Mesenchymal stem cell (in vitro differentiated cells and primary cell): ENCODE measurements at regions not wholly inside any gene's neighbourhood (a gene's known extent, or its start where the extent isn't known, plus 50 kb on each side); places are given as distances from the start of the nearest gene placed in this dataset.

ENCODE experiments used
- DNase-seq: peaks from one replicate; pipeline ENCODE4 v3.0.0-alpha.2; 2013
- H2AFZ ChIP-seq: one replicate; pipeline ENCODE4 v1.6.1; 2013; ENCODE audit warnings: low read depth, mild to moderate bottlenecking, control low read depth, inconsistent platforms, low read length, moderate library complexity
- H2AK5ac ChIP-seq: 2 replicates; pipeline ENCODE4 v1.6.1; 2013; ENCODE audit warnings: low read length, moderate library complexity, mild to moderate bottlenecking, inconsistent platforms; ENCODE audit not compliant: severe bottlenecking
- H2BK120ac ChIP-seq: one replicate; pipeline ENCODE4 v1.6.1; 2013; ENCODE audit warnings: low read depth, mild to moderate bottlenecking, inconsistent platforms, low read length, moderate library complexity
- H2BK12ac ChIP-seq, 2 experiments: one replicate each; pipeline ENCODE4 v1.6.1; 2013; ENCODE audit warnings: inconsistent platforms in 2 of 2, low read length in 2 of 2, mild to moderate bottlenecking in 2 of 2, moderate library complexity in 2 of 2, control low read depth in 1 of 2
- H2BK15ac ChIP-seq: one replicate; pipeline ENCODE4 v1.6.1; 2013; ENCODE audit warnings: mild to moderate bottlenecking, low read depth, inconsistent platforms; ENCODE audit not compliant: poor library complexity, severe bottlenecking
- H2BK5ac ChIP-seq: 2 replicates; pipeline ENCODE4 v1.6.1; 2013; ENCODE audit warnings: low read depth, mild to moderate bottlenecking, low read length, control low read depth, inconsistent platforms; ENCODE audit not compliant: poor library complexity, severe bottlenecking
- H3K14ac ChIP-seq, 2 experiments: one replicate each; pipeline ENCODE4 v1.6.1; 2013; ENCODE audit warnings: inconsistent platforms in 2 of 2, low read length in 2 of 2, control low read depth in 1 of 2, mild to moderate bottlenecking in 1 of 2, moderate library complexity in 1 of 2
- H3K18ac ChIP-seq, 2 experiments: one replicate each; pipeline ENCODE4 v1.6.1; 2013; ENCODE audit warnings: inconsistent platforms in 2 of 2, low read length in 2 of 2, control low read depth in 1 of 2, low read depth in 1 of 2, mild to moderate bottlenecking in 1 of 2
- H3K23ac ChIP-seq, 2 experiments: one replicate each; pipeline ENCODE4 v1.6.1; 2013; ENCODE audit warnings: inconsistent platforms in 2 of 2, low read length in 2 of 2, mild to moderate bottlenecking in 2 of 2, moderate library complexity in 2 of 2, control low read depth in 1 of 2
- H3K27ac ChIP-seq: 2 replicates; pipeline ENCODE4 v1.5.1; 2013; ENCODE audit warnings: mild to moderate bottlenecking, moderate library complexity, low read length, control low read depth, inconsistent platforms; ENCODE audit not compliant: poor library complexity, severe bottlenecking
- H3K27me3 ChIP-seq, 2 experiments: 2 replicates each; pipeline versions ENCODE4 v1.6.1 to v1.7.0; 2013; ENCODE audit warnings: low read length in 2 of 2, mild to moderate bottlenecking in 2 of 2, moderate library complexity in 2 of 2, control low read depth in 1 of 2, inconsistent platforms in 1 of 2; ENCODE audit not compliant: control insufficient read depth in 1 of 2, insufficient read depth in 1 of 2
- H3K36me3 ChIP-seq, 2 experiments: 2 replicates each; pipeline versions ENCODE4 v1.6.1 to v1.7.0; 2013; ENCODE audit warnings: low read length in 2 of 2, control low read depth in 1 of 2, inconsistent platforms in 1 of 2, low read depth in 1 of 2, mild to moderate bottlenecking in 1 of 2; ENCODE audit not compliant: insufficient read depth in 2 of 2, control insufficient read depth in 1 of 2
- H3K4ac ChIP-seq, 2 experiments: one replicate each; pipeline ENCODE4 v1.6.1; 2013; ENCODE audit warnings: inconsistent platforms in 2 of 2, low read length in 2 of 2, mild to moderate bottlenecking in 2 of 2, moderate library complexity in 2 of 2, control low read depth in 1 of 2, low read depth in 1 of 2
- H3K4me1 ChIP-seq: 2 replicates; pipeline ENCODE4 v1.6.1; 2013; ENCODE audit warnings: low read depth, low read length, control low read depth; ENCODE audit not compliant: control insufficient read depth, insufficient read depth
- H3K4me2 ChIP-seq: 2 replicates; pipeline ENCODE4 v1.6.1; 2013; ENCODE audit warnings: low read length, mild to moderate bottlenecking, inconsistent platforms; ENCODE audit not compliant: poor library complexity, severe bottlenecking
- H3K4me3 ChIP-seq, 2 experiments: 2 replicates each; pipeline versions ENCODE4 v1.5.1 to v1.7.0; 2013; ENCODE audit warnings: low read length in 2 of 2, mild to moderate bottlenecking in 2 of 2, control low read depth in 1 of 2, low read depth in 1 of 2; ENCODE audit not compliant: insufficient read depth in 1 of 2
- H3K79me1 ChIP-seq: replicated peaks from 2 replicates; pipeline ENCODE4 v1.6.1; 2013; ENCODE audit warnings: mild to moderate bottlenecking, control low read depth, low read length, inconsistent platforms; ENCODE audit not compliant: poor library complexity, severe bottlenecking
- H3K9ac ChIP-seq: 2 replicates; pipeline ENCODE4 v1.7.0; 2013; ENCODE audit warnings: mild to moderate bottlenecking, low read length, moderate library complexity
- H3K9me3 ChIP-seq: 2 replicates; pipeline ENCODE4 v1.7.0; 2013; ENCODE audit warnings: mild to moderate bottlenecking, low read length; ENCODE audit not compliant: control insufficient read depth
- H4K8ac ChIP-seq: one replicate; pipeline ENCODE4 v1.6.1; 2013; ENCODE audit warnings: inconsistent platforms, mild to moderate bottlenecking, low read length, moderate library complexity
- H4K91ac ChIP-seq: one replicate; pipeline ENCODE4 v1.6.1; 2013; ENCODE audit warnings: mild to moderate bottlenecking, low read length, inconsistent platforms
- WGBS: methylation state at CpG from one replicate; pipeline ENCODE4 v1.1.7; 2013; ENCODE audit warnings: mixed read lengths; 5-methylcytosine and 5-hydroxymethylcytosine counted together

GRCh38 chr6:9139746-9140145 lies 704.4 kb upstream of the SLC35B3 start:
- no peak overlapping the region for H3K14ac ChIP-seq
- DNase-seq, result no peak
- no peak overlapping the region for H3K4me2 ChIP-seq
- H2BK15ac ChIP-seq, result no peak overlapping the region
- no peaks in the 10 kb centered on the region for H3K9me3 ChIP-seq
- H3K4ac ChIP-seq, result no peak overlapping the region
- H3K4me1 ChIP-seq, result no peaks in the 10 kb centered on the region
- H4K91ac ChIP-seq, result no peak overlapping the region
- H3K27ac ChIP-seq, result no peak overlapping the region
- no peak overlapping the region for H2BK120ac ChIP-seq
- H3K18ac ChIP-seq, result no peak overlapping the region
- H2AK5ac ChIP-seq, result no peak overlapping the region
- H3K23ac ChIP-seq, result no peak overlapping the region
- peak overlapping the region; percentile 83 for H3K9ac ChIP-seq
- H2BK12ac ChIP-seq, result no peak overlapping the region
- H3K27me3 ChIP-seq, result no peaks in the 10 kb centered on the region
- peak overlapping the region in 1 of 2 experiments; percentile 59 for H3K4me3 ChIP-seq
- H4K8ac ChIP-seq, result no peak overlapping the region
- no peak overlapping the region for H2AFZ ChIP-seq
- no peaks in the 10 kb centered on the region for H3K79me1 ChIP-seq
- H3K36me3 ChIP-seq, result no peaks in the 10 kb centered on the region
- H2BK5ac ChIP-seq, result no peak overlapping the region
- 96% methylated on average over 5 of the region's 6 CpGs for WGBS

GRCh38 chr6:9138936-9139335 lies 703.6 kb upstream of the SLC35B3 start:
- H3K27ac ChIP-seq, result no peak overlapping the region
- no peak overlapping the region for H4K8ac ChIP-seq

GRCh38 chr6:9136141-9136822 lies 700.9 kb upstream of the SLC35B3 start:
- H3K36me3 ChIP-seq, result no peaks in the 10 kb centered on the region
- H2BK15ac ChIP-seq, result no peak overlapping the region
- no peak overlapping the region for H3K9ac ChIP-seq
- H3K27ac ChIP-seq, result no peak overlapping the region
- H3K4me1 ChIP-seq, result no peaks in the 10 kb centered on the region
- no peak overlapping the region for H2AFZ ChIP-seq
- DNase-seq, result peak; percentile 41
- no peak overlapping the region for H3K23ac ChIP-seq
- no peak overlapping the region for H2BK120ac ChIP-seq
- H4K8ac ChIP-seq, result no peak overlapping the region
- no peak overlapping the region for H2BK12ac ChIP-seq
- no peak overlapping the region for H3K14ac ChIP-seq
- no peaks in the 10 kb centered on the region for H3K27me3 ChIP-seq
- no peak overlapping the region for H3K4me2 ChIP-seq
- no peak overlapping the region for H3K4me3 ChIP-seq
- H2BK5ac ChIP-seq, result no peak overlapping the region
- 87% methylated on average over 2 of the region's 2 CpGs for WGBS
- no peak overlapping the region for H4K91ac ChIP-seq
- H3K79me1 ChIP-seq, result no peaks in the 10 kb centered on the region
- H2AK5ac ChIP-seq, result no peak overlapping the region
- H3K9me3 ChIP-seq, result no peaks in the 10 kb centered on the region
- no peak overlapping the region for H3K18ac ChIP-seq
- H3K4ac ChIP-seq, result no peak overlapping the region

More at GRCh38 chr6:9138936-9139335, 703.6 kb upstream of the SLC35B3 start:
- H3K27me3 ChIP-seq, result no peaks in the 10 kb centered on the region
- H3K4me1 ChIP-seq, result no peaks in the 10 kb centered on the region
- no peaks in the 10 kb centered on the region for H3K9me3 ChIP-seq
- H3K4ac ChIP-seq, result no peak overlapping the region
- peak overlapping the region in 1 of 2 experiments; percentile 62 for H3K4me3 ChIP-seq
- H3K18ac ChIP-seq, result no peak overlapping the region
- H3K14ac ChIP-seq, result no peak overlapping the region
- H3K4me2 ChIP-seq, result no peak overlapping the region
- no peak overlapping the region for H4K91ac ChIP-seq
- no peak overlapping the region for H3K23ac ChIP-seq
- H2BK12ac ChIP-seq, result no peak overlapping the region
- H2BK15ac ChIP-seq, result no peak overlapping the region
- peak overlapping the region; percentile 20 for H3K9ac ChIP-seq
- H3K79me1 ChIP-seq, result no peaks in the 10 kb centered on the region
- H2BK5ac ChIP-seq, result no peak overlapping the region
- no peak for DNase-seq
- no peak overlapping the region for H2BK120ac ChIP-seq
- WGBS, result 90% methylated on average over 2 of the region's 5 CpGs
- H2AK5ac ChIP-seq, result no peak overlapping the region
- no peak overlapping the region for H2AFZ ChIP-seq
- H3K36me3 ChIP-seq, result no peaks in the 10 kb centered on the region

GRCh38 chr6:9131616-9132015 lies 696.3 kb upstream of the SLC35B3 start:
- no peak overlapping the region for H3K9ac ChIP-seq
- no peak overlapping the region for H2BK5ac ChIP-seq
- DNase-seq, result no peak
- H3K14ac ChIP-seq, result no peak overlapping the region
- 66% methylated on average over 8 of the region's 8 CpGs for WGBS
- no peak overlapping the region for H3K18ac ChIP-seq
- no peak overlapping the region for H3K4me3 ChIP-seq
- H2BK120ac ChIP-seq, result no peak overlapping the region
- no peaks in the 10 kb centered on the region for H3K27me3 ChIP-seq
- no peak overlapping the region for H2BK15ac ChIP-seq
- no peak overlapping the region for H3K4ac ChIP-seq
- H3K23ac ChIP-seq, result no peak overlapping the region
- no peaks in the 10 kb centered on the region for H3K9me3 ChIP-seq
- no peak overlapping the region for H4K91ac ChIP-seq
- H3K4me1 ChIP-seq, result no peaks in the 10 kb centered on the region
- H3K4me2 ChIP-seq, result no peak overlapping the region
- no peak overlapping the region for H2AFZ ChIP-seq
- no peaks in the 10 kb centered on the region for H3K79me1 ChIP-seq
- H4K8ac ChIP-seq, result no peak overlapping the region
- no peak overlapping the region for H3K27ac ChIP-seq
- H3K36me3 ChIP-seq, result no peaks in the 10 kb centered on the region
- H2BK12ac ChIP-seq, result no peak overlapping the region
- H2AK5ac ChIP-seq, result no peak overlapping the region
